ENCODE measurements at regions not wholly inside any gene's neighbourhood (a gene's known extent, or its start where the extent isn't known, plus 50 kb on each side); places are given as distances from the start of the nearest gene placed in this dataset.

DNA sequence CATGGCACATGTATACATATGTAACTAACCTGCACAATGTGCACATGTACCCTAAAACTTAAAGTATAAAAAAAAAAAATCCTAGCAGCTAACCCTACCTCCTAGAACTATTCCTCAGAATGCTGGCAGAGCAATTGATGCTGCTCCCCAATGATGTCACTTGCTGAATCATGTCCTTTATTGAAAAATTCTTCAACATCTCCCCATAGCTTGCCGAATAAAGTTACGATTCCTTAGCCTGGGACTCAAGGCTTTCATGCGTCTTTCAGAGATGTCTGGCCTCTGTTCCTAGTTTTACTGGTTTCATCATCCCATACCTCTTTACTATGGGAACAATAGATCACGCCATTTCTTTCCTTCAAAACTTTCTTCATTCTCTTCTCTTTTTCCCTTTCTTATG, 174.7 kb upstream of the FAT1 start (continued):
- TF ChIP-seq SETDB1 (IDR thresholded peaks at IDR 0.05; ENCODE audit: insufficient read length, low read length): no peak

GRCh38 chr4:186900232-186900900, 176.7 kb upstream of the FAT1 start:
- TF ChIP-seq ZNF423 (tag by site-specific recombination; IDR thresholded peaks at IDR 0.05): no peak
- H3K4me3 ChIP-seq (ENCODE audit: low read depth, low read length): no peak overlapping the region
- H3K36me3 ChIP-seq (ENCODE audit: control insufficient read depth in 2 of 2, insufficient read depth in 1 of 2, low read length in 2 of 2): no peaks in the 10 kb centered on the region
- POLR2A ChIA-PET: interaction anchor here (0.6 kb wide), 1 partner anchor 12 kb away, joined by 3 read pairs; no protein-coding TSS in a partner anchor
- CTCF ChIA-PET: no interaction called here
- no peaks in the 10 kb centered on the region for H3K9me3 ChIP-seq (ENCODE audit: control insufficient read depth, insufficient read depth, low read depth, low read length)
- no peak overlapping the region for H3K27ac ChIP-seq (ENCODE audit: extremely low read depth, low read depth, low read length)
- H3K4me1 ChIP-seq (ENCODE audit: control insufficient read depth, insufficient read depth, low read length): no peaks in the 10 kb centered on the region

DNA sequence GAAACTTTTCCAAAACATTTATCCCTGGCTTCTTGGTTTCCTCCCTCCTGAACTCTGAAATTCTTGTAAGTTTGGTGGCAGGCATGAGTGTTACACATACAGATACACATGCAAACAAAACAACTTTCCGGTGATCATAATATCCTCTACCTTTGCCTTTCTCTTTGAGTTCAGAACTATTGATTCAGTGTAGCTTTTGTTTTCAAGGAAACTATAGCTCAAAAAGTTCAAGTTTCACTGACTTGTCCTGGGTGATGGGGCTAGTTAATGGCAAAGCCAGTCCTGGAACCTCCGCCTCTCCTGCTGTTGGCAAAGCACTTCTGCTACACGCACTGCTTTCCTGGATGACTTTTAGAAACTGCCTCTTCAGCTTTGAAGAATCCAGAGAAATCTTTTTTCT, 177.3 kb upstream of the FAT1 start:
- Histone ChIP-seq H3K4me3 (ENCODE audit: low read depth, low read length) (no peak overlapping the region), H3K36me3 (ENCODE audit: control insufficient read depth in 2 of 2, insufficient read depth in 1 of 2, low read length in 2 of 2) (no peaks in the 10 kb centered on the region), H3K27ac (ENCODE audit: extremely low read depth, low read depth, low read length) (no peak overlapping the region), H3K9me3 (ENCODE audit: control insufficient read depth, insufficient read depth, low read depth, low read length) (no peaks in the 10 kb centered on the region), H3K4me1 (ENCODE audit: control insufficient read depth, insufficient read depth, low read length) (no peaks in the 10 kb centered on the region)
- TF ChIP-seq ZNF223 (tag by site-specific recombination; IDR thresholded peaks at IDR 0.05) (no peak), ZFP3 (tag by site-specific recombination; IDR thresholded peaks at IDR 0.05; ENCODE audit: low read depth) (no peak), ZNF132 (tag by site-specific recombination; IDR thresholded peaks at IDR 0.05; ENCODE audit: borderline replicate concordance) (no peak)
- CTCF ChIA-PET: no interaction called here
- POLR2A ChIA-PET: interaction anchor here (0.6 kb wide), 1 partner anchor 11 kb away, joined by 3 read pairs; no protein-coding TSS in a partner anchor

DNA sequence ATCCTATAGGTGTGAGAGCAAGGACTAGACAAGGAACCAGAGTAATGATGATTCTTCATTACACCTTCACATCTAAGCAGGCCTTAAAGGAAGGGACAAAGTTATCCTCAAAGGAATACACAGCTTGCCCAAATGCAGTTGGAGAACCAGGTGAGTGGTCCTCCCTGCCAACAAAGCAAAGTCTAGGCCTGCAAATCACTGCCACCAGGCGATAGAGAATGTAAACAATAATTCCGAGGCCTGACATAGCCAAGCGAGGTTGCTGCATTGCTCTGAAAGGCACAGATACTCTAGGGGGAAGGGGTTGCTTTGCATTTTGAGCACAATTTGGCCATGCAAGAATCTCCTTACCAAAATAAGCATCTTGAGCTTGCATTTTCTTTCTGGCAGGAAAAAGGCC, 178.2 kb upstream of the FAT1 start:
- Histone ChIP-seq H3K4me3 (ENCODE audit: low read depth, low read length) (no peak overlapping the region), H3K4me1 (ENCODE audit: control insufficient read depth, insufficient read depth, low read length) (no peaks in the 10 kb centered on the region), H3K27ac (ENCODE audit: extremely low read depth, low read depth, low read length) (no peak overlapping the region), H3K9me3 (ENCODE audit: control insufficient read depth, insufficient read depth, low read depth, low read length) (no peaks in the 10 kb centered on the region), H3K36me3 (ENCODE audit: control insufficient read depth in 2 of 2, insufficient read depth in 1 of 2, low read length in 2 of 2) (no peaks in the 10 kb centered on the region)
- TF ChIP-seq RBAK (tag by site-specific recombination; IDR thresholded peaks at IDR 0.05) (no peak), GFI1B (tag by site-specific recombination; IDR thresholded peaks at IDR 0.05) (no peak), ZNF248 (tag by site-specific recombination; IDR thresholded peaks at IDR 0.05) (no peak), ZBTB1 (tag by site-specific recombination; IDR thresholded peaks at IDR 0.05) (no peak), ZNF175 (tag by site-specific recombination; IDR thresholded peaks at IDR 0.05) (no peak), ZNF2 (tag by site-specific recombination; IDR thresholded peaks at IDR 0.05) (no peak), ZNF747 (tag by site-specific recombination; IDR thresholded peaks at IDR 0.05) (no peak), ZNF311 (tag by site-specific recombination; IDR thresholded peaks at IDR 0.05; ENCODE audit: borderline replicate concordance) (no peak), ZNF18 (tag by site-specific recombination; IDR thresholded peaks at IDR 0.05) (no peak), REPIN1 (tag by site-specific recombination; IDR thresholded peaks at IDR 0.05; ENCODE audit: low read depth) (no peak), ZNF585B (tag by site-specific recombination; IDR thresholded peaks at IDR 0.05) (no peak), ZNF514 (tag by site-specific recombination; IDR thresholded peaks at IDR 0.05) (no peak), ZNF114 (tag by site-specific recombination; IDR thresholded peaks at IDR 0.05) (no peak)
- ChIA-PET POLR2A (no interaction called here), CTCF (no interaction called here)

All from HEK293 (cell line).